ENCODE measurements at regions not wholly inside any gene's neighbourhood (a gene's known extent, or its start where the extent isn't known, plus 50 kb on each side); places are given as distances from the start of the nearest gene placed in this dataset.
A peak's percentile ranks its signal among the peaks of the same experiment; 100 is the strongest.

DNA sequence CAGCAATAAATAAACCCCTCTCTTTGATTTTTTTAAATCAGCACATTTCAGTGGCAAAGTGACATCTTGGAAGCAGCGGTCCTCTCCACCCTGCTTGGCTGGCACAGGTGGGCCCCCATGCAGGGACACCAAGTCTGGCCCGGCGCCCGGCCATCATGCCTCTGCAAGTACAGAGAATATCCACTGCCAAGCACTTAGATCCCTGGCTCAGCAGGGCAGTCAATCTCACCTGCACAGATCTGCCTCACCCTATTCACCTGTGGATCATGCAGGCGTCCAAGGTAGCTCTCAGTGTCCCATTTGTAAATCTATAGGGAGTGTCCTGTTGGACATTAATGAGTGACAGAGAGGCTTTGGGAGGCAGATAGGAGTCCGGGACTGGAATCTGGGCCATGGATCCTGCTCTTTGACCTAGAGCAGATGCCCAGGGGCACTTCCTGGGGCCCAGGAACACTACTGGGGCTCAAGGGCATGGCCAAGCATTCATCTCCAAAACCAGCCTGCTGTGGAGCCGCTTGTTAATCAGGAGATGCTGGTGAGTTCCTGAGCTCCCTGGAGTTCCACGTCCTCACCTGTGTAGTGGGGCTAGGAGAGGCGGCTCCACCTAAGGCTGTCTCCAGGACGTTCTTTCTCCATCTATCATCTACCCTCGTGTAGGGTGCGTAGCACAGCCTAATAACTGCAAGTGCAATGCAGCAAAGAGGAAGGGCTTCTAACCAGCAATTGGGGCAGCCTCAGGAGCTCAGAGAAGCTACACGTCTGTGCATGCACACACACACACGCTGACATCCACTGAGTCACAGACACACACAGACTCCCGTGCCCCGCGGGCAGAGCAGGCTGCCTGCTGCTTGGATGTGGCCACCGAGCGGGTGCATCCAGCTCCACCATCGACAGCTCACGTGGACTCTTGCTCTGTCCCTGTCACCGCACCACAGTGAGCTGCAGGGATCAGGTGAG is 123.6 kb downstream of the OAT start:
- 93% methylated on average over 16 of the region's 22 CpGs for WGBS
- no peaks in the 10 kb centered on the region for H3K27me3 ChIP-seq
- no peak for DNase-seq (ENCODE audit: extremely low spot score)

GRCh38 chr10:124293616-124294449 is 124.9 kb downstream of the OAT start:
- Histone ChIP-seq H3K36me3 (no peaks in the 10 kb centered on the region), H3K27me3 (no peaks in the 10 kb centered on the region), H3K4me3 (no peak overlapping the region), H3K4me1 (peaks cover 0 to 14% (median 6%) of the 10 kb centered on the region in 4 donors), H3K9me3 (no peaks in the 10 kb centered on the region), H3K27ac (replicated peaks in 1 of 4) (no peak overlapping the region)
- 91% methylated on average over 21 of the region's 22 CpGs for WGBS
- intact Hi-C loops (cut with DNase I), result no loop called here
- no peak for DNase-seq (ENCODE audit: extremely low spot score)
- TF ChIP-seq EP300 (IDR thresholded peaks at IDR 0.05) (no peak), POLR2A (IDR thresholded peaks at IDR 0.05; ENCODE audit: low read depth) (no peak), CTCF (IDR thresholded peaks at IDR 0.05) (no peak), POLR2AphosphoS5 (IDR thresholded peaks at IDR 0.05) (no peak)

More for the DNA sequence above, 123.6 kb downstream of the OAT start:
- no peak for TF ChIP-seq CTCF (IDR thresholded peaks at IDR 0.05)
- TF ChIP-seq POLR2A (IDR thresholded peaks at IDR 0.05; ENCODE audit: low read depth), result no peak
- TF ChIP-seq POLR2AphosphoS5 (IDR thresholded peaks at IDR 0.05), result no peak
- no peak for TF ChIP-seq EP300 (IDR thresholded peaks at IDR 0.05)
- Histone ChIP-seq H3K4me1 (peaks cover 0 to 8% (median 2%) of the 10 kb centered on the region in 4 donors), H3K4me3 (no peak overlapping the region), H3K27ac (replicated peaks in 1 of 4) (no peak overlapping the region), H3K36me3 (no peaks in the 10 kb centered on the region), H3K9me3 (no peaks in the 10 kb centered on the region)
- intact Hi-C loops (cut with DNase I), result no loop called here

- Histone ChIP-seq H3K27ac (replicated peaks in 1 of 4) (no peak overlapping the region), H3K36me3 (no peaks in the 10 kb centered on the region), H3K9me3 (no peaks in the 10 kb centered on the region), H3K27me3 (no peaks in the 10 kb centered on the region), H3K4me1 (peaks cover 0 to 14% (median 6%) of the 10 kb centered on the region in 4 donors), H3K4me3 (no peak overlapping the region)
- no peak for TF ChIP-seq CTCF (IDR thresholded peaks at IDR 0.05)
- no peak for TF ChIP-seq EP300 (IDR thresholded peaks at IDR 0.05)
- no peak for TF ChIP-seq POLR2A (IDR thresholded peaks at IDR 0.05; ENCODE audit: low read depth)
- TF ChIP-seq POLR2AphosphoS5 (IDR thresholded peaks at IDR 0.05), result no peak
- WGBS, result 94% methylated on average over 15 of the region's 17 CpGs
- intact Hi-C loops (cut with DNase I), result no loop called here
- DNase-seq (ENCODE audit: extremely low spot score), result no peak
Measured at GRCh38 chr10:124292911-124293615, 125.7 kb downstream of the OAT start.

- no peaks in the 10 kb centered on the region for H3K9me3 ChIP-seq
- no peaks in the 10 kb centered on the region for H3K36me3 ChIP-seq
- H3K27ac ChIP-seq (replicated peaks in 1 of 4), result peak overlapping the region in 1 of 4 donors; percentile 2
- no peaks in the 10 kb centered on the region for H3K27me3 ChIP-seq
- WGBS, result 72% methylated on average over 14 of the region's 14 CpGs
- no peak for DNase-seq (ENCODE audit: extremely low spot score)
- TF ChIP-seq POLR2A (IDR thresholded peaks at IDR 0.05; ENCODE audit: low read depth), result no peak
- no peak for TF ChIP-seq CTCF (IDR thresholded peaks at IDR 0.05)
- no peak for TF ChIP-seq EP300 (IDR thresholded peaks at IDR 0.05)
- no peak for TF ChIP-seq POLR2AphosphoS5 (IDR thresholded peaks at IDR 0.05)
- H3K4me1 ChIP-seq, result peaks cover 0 to 11% (median 6%) of the 10 kb centered on the region in 4 donors
- no peak overlapping the region for H3K4me3 ChIP-seq
- intact Hi-C loops (cut with DNase I), result no loop called here
Measured at GRCh38 chr10:124291001-124291701, 127.6 kb downstream of the OAT start.

All from esophagus muscularis mucosa (tissue), 4 donors.